ENCODE measurements at regions not wholly inside any gene's neighbourhood (a gene's known extent, or its start where the extent isn't known, plus 50 kb on each side); places are given as distances from the start of the nearest gene placed in this dataset.
"Not testable (repeated sequence)": the region's sequence is repeated elsewhere in the genome, so short reads cannot be mapped to it uniquely, and the experiment has no call there.

GRCh38 chr1:95297906-95298305 lies 63.9 kb downstream of the RWDD3 start:
- not testable (repeated sequence) for DNase-seq (ENCODE audit: low read depth); H3K4me3 ChIP-seq (ENCODE audit: low read depth, low read length)

GRCh38 chr1:95301091-95301490 lies 67.1 kb downstream of the RWDD3 start:
- DNase-seq (ENCODE audit: low read depth) = no peak
- H3K4me3 ChIP-seq (ENCODE audit: low read depth, low read length) = no peak overlapping the region

- no peak for DNase-seq (ENCODE audit: low read depth)
- H3K4me3 ChIP-seq (ENCODE audit: low read depth, low read length) = no peak overlapping the region
Observed at GRCh38 chr1:95301614-95302013, 67.6 kb downstream of the RWDD3 start.

GRCh38 chr1:95304803-95305202 lies 70.8 kb downstream of the RWDD3 start:
- no peak for DNase-seq (ENCODE audit: low read depth)
- no peak overlapping the region for H3K4me3 ChIP-seq (ENCODE audit: low read depth, low read length)

- no peak for DNase-seq (ENCODE audit: low read depth)
- H3K4me3 ChIP-seq (ENCODE audit: low read depth, low read length) = no peak overlapping the region
Observed at GRCh38 chr1:95308276-95309030, 74.4 kb downstream of the RWDD3 start.

- no peak overlapping the region for H3K4me3 ChIP-seq (ENCODE audit: low read depth, low read length)
- DNase-seq (ENCODE audit: low read depth) = peak; percentile 5
Observed at GRCh38 chr1:95309031-95309471, 75.0 kb downstream of the RWDD3 start.

GRCh38 chr1:95311014-95311413 lies 77.0 kb downstream of the RWDD3 start:
- H3K4me3 ChIP-seq (ENCODE audit: low read depth, low read length) = no peak overlapping the region
- DNase-seq (ENCODE audit: low read depth) = no peak

- DNase-seq (ENCODE audit: low read depth) = no peak
- no peak overlapping the region for H3K4me3 ChIP-seq (ENCODE audit: low read depth, low read length)
Observed at GRCh38 chr1:95311762-95312161, 77.8 kb downstream of the RWDD3 start.

GRCh38 chr1:95312181-95312580 lies 78.2 kb downstream of the RWDD3 start:
- H3K4me3 ChIP-seq (ENCODE audit: low read depth, low read length) = no peak overlapping the region
- DNase-seq (ENCODE audit: low read depth) = no peak

GRCh38 chr1:95313527-95313926 lies 79.5 kb downstream of the RWDD3 start:
- H3K4me3 ChIP-seq (ENCODE audit: low read depth, low read length) = no peak overlapping the region
- no peak for DNase-seq (ENCODE audit: low read depth)

- no peak overlapping the region for H3K4me3 ChIP-seq (ENCODE audit: low read depth, low read length)
Observed at GRCh38 chr1:95321531-95321930, 87.5 kb downstream of the RWDD3 start.

GRCh38 chr1:95323123-95323522 lies 89.1 kb downstream of the RWDD3 start:
- DNase-seq (ENCODE audit: low read depth) = no peak
- H3K4me3 ChIP-seq (ENCODE audit: low read depth, low read length) = no peak overlapping the region

More at GRCh38 chr1:95321531-95321930, 87.5 kb downstream of the RWDD3 start:
- DNase-seq (ENCODE audit: low read depth) = no peak

- no peak overlapping the region for H3K4me3 ChIP-seq (ENCODE audit: low read depth, low read length)
- no peak for DNase-seq (ENCODE audit: low read depth)
Observed at GRCh38 chr1:95325349-95325748, 91.3 kb downstream of the RWDD3 start.

- DNase-seq (ENCODE audit: low read depth) = no peak
Observed at GRCh38 chr1:95326023-95326422, 92.0 kb downstream of the RWDD3 start.

GRCh38 chr1:95332754-95333153 lies 98.7 kb downstream of the RWDD3 start:
- DNase-seq (ENCODE audit: low read depth) = no peak
- no peak overlapping the region for H3K4me3 ChIP-seq (ENCODE audit: low read depth, low read length)

More at GRCh38 chr1:95326023-95326422, 92.0 kb downstream of the RWDD3 start:
- no peak overlapping the region for H3K4me3 ChIP-seq (ENCODE audit: low read depth, low read length)

- no peak for DNase-seq (ENCODE audit: low read depth)
- no peak overlapping the region for H3K4me3 ChIP-seq (ENCODE audit: low read depth, low read length)
Observed at GRCh38 chr1:95339377-95339776, 105.4 kb downstream of the RWDD3 start.

- H3K4me3 ChIP-seq (ENCODE audit: low read depth, low read length) = no peak overlapping the region
- DNase-seq (ENCODE audit: low read depth) = no peak
Observed at GRCh38 chr1:95340061-95340460, 106.1 kb downstream of the RWDD3 start.

- H3K4me3 ChIP-seq (ENCODE audit: low read depth, low read length) = no peak overlapping the region
- no peak for DNase-seq (ENCODE audit: low read depth)
Observed at GRCh38 chr1:95352767-95353166, 118.8 kb downstream of the RWDD3 start.

- no peak for DNase-seq (ENCODE audit: low read depth)
- no peak overlapping the region for H3K4me3 ChIP-seq (ENCODE audit: low read depth, low read length)
Observed at GRCh38 chr1:95353194-95353593, 119.2 kb downstream of the RWDD3 start.

- H3K4me3 ChIP-seq (ENCODE audit: low read depth, low read length) = no peak overlapping the region
- DNase-seq (ENCODE audit: low read depth) = no peak
Observed at GRCh38 chr1:95364546-95364945, 130.5 kb downstream of the RWDD3 start.

GRCh38 chr1:95366498-95366897 lies 132.5 kb downstream of the RWDD3 start:
- no peak for DNase-seq (ENCODE audit: low read depth)
- no peak overlapping the region for H3K4me3 ChIP-seq (ENCODE audit: low read depth, low read length)
